Dedifferentiated amniotic fluid mesenchymal stem cell (primary cell): ENCODE measurements at regions not wholly inside any gene's neighbourhood (a gene's known extent, or its start where the extent isn't known, plus 50 kb on each side); places are given as distances from the start of the nearest gene placed in this dataset.

ENCODE experiments used
- DNase-seq: peaks from one replicate; pipeline ENCODE4 v3.0.0-alpha.2; 2016; ENCODE audit errors: extremely low spot score

DNA sequence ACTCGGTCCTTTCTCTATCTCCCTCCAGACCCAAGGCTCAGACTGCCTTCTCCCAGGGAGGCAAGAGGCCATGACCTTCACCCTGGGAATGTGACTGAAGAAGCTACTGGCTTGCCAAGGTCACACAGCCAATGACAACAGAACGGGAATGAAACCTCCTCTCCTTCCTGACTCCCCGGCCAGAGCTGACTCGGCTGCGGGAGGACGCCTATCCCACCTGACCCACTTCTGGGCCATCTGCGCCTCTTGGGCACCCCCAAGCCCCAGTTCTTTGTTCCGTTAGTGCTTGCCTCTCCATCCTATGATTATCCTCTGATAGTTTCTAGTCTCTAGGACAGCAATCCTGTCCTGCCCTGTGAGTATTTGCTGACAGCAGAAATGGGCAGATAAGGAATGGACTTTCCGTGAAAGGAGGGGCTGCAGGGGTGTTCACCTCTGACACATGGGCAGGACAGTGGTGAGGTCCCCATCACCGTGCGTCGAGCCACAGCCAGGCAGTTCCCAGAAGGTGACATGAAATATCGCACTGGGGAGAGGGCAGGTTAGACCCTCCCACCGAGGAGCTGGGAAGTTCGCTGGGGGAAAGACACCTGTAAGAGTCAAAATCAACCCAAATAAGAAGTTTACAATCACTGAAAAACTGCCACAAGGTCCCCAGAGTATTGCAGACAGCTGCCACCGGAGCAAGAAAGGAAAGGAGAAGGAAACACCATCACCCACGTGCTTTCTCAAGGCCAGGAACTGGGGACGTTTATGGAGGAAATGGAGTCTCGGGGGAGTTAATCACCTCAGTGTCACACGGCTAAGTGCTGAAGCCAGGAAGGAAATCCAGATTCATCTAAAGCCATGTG is 63.0 kb downstream of the INSIG1 start:
- no peak for DNase-seq

DNA sequence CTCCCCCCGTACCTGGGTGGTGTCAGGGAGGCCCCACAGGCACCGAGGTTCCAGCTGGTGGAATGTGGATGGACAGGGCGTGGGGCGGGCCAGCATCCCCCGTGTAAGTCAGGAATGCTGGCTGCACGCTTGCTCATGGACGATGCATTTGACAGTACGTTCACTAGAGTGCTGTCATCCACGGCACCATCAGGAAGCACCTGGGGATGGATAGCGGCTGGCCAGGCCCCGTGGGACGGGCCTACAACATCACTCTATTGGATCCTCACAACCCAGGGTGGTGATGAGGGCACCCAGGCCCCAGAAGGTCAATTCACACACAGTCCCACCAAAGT is 63.6 kb downstream of the INSIG1 start:
- no peak for DNase-seq

DNA sequence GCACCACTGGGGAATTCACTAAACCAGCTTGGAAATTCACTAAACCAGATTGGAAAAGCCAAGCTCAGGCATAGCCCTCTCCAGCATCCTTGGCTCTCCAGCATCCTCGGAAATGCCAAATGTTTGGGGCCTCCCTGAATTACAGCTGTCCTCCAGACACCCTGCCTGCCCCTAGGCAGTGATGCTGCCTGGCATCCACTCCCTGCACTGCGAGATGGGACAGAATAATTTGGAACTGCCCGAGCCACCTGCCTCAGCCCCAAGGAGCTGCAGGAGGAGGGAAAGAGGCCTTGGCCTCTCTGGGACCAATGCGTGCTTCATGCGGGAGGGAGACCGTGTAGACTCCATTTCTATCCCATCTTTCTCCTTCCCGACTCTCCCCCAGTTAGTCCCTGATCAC is 64.3 kb downstream of the INSIG1 start:
- DNase-seq, result no peak

DNA sequence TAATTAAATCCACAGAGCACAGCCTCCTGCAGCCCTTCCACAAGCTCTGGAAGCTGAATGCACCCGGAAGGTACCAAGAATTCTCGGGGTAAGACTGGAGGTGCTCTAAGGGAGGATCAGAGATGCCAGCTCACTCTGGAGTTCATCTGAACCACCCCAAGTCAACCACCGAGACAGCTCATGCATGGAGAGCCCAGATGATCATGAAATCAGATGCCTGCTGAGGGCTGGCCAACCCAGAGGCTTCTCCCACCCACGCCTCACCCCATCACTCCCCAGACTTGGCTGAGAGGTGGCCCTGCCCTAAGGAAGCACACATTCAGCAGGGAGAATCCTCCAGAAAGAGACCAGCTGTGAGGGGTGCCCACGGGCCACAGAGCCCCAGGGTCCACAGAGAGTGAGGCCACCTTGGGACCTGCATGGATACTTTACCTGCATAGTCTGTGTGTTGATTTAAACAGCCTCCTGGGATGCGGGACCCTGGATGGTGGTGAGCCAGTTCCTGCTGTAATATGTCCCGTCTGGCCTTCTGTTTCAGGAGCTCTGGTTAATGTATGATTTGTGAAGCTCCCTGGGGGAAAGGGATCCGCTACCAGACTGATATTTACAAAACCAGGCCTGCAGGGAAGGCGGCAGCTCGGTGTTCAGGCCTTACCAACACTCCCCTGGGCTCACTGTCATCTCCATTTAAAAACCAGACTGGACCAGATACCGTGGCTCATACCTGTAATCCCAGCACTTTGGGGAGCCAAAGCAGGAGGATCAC is 64.9 kb downstream of the INSIG1 start:
- DNase-seq, result no peak

DNA sequence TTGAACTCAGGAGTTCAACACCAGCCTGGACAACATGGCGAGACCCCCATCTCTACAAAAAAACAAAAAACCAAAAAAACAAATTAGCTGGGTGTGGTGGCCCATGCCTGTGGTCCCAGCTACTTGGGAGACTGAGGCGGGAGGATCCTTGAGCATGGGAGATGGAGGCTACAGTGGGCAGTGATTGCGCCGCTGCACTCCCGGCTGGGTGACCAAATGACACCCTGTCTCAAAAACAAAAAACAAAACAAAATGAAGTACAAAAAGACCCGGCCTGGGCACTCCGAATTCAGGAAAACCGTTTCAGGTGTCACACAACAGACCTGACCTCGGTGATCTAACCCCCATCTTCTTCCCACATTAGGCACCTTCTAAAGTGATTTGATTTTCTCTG is 65.5 kb downstream of the INSIG1 start:
- DNase-seq, result no peak

DNA sequence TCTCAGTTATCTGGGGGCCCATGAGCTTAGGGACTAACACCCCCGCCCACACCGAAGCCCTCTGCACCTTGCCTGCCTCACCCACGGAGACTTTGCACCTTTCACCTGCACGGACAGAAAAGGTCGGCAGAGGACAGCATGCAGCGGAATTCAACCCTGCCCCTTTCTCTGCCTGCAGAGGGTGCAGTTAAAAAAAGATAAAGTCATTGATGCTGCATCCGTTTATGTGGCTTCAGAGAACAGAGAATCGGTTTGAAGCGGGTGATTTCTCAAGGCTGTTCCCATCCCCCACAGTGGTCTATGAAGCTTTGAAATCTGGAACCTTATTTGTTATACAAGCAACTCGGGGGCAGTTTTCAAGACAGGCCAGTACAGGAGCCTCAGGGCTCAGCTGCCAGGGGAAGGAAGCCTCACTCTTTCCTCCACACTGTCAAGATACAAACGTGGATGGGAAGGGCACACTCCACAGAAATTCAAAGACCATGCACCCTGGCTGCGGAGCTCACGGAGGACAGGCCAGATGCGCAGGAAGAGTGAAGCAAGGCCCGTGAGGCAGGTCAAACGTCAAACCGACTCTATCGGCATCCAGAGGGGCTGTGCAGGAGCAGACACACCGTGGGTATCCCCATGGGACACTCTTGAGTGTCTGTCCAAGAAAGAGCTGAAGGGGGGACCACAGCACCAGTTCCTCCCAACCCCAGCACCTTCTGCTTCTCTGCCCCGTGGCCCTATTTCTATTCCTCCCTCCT is 66.3 kb downstream of the INSIG1 start:
- no peak for DNase-seq

DNA sequence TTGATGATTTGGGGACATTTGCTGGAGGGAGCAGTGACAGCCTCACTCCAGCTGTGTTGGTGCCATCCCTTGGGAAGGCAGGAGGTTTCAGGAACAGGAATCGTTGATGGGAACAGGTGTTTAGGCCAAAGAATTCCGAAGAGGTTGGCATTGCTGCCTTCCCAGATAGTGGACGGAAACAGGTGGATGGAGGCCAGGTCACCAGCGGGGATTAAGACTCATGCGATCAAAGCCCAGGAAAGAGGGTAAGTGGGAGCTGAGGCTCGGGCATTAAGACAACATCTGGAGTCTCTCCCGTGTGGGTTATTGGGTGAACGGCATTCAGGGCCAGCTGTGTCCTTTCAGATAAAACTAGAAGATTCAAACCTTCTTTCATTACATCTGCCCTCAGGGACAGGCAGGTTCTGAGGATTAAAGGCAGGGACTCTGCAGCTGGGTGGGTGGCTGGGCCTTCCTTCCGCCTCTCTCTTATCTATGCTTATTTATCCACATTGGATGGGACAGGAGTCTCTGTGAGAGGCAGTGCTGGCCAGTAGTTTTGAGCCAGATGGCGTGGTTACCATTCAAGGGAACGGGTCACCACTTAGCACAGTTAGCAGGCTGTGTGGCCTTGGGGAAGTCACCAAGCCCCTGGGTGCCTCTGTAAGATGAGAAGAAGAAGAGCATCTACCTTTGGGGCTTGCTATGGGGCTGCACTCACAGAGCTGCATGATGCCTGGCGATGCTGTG is 67.6 kb downstream of the INSIG1 start:
- no peak for DNase-seq

DNA sequence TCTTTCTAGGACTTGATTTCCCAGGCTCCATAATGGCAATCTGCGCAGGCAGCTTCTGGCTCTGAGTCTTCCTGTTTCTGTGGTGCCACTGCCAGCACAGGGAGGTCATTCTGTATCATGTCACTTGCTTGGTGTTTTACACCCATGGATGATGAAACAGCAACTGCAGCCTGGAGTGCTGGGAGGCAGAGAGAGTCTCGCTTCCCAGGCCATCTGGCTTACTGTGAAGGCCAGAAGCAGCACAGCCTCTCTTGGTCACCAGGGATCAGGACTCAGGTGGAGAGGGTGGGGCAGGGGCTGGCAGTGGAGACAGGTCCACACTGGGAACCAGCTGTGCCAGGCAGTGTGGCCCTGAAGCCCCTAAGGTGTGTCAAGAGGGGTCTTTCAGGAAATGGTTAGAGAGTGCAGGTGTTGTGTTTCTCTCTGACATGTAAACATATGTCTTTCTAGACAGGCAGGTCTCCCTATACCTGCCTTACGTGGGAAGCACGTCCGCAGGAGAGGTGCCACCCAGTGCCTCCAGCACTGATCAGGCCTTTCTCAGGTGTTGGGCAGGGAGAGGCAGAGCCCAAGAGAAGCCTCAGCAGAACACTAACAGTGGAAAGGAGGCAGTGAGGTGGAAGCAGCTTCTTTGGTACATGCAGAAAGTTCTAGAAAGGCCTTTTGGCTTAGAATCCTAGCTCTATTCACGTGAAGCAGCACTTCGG is 71.4 kb downstream of the INSIG1 start:
- DNase-seq, result no peak

DNA sequence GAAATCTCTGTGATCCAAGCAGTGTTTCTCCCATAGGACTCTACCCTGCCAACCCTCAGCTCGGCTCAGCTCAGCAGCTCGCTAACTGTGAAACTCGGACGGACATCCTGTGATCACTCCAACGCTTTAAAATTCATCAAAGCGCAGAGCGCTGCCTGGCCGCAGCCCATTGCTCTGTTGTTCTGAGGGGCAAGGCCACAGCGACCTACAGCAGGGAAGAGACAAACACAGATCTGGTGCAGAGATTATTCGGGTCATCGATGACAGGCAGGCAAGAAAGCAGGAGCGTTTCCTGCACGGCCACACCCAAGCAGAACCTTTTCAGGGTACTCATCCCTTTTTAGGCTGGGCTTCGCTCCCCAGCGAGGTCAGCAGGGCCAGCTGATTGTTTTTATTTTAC is 72.1 kb downstream of the INSIG1 start:
- no peak for DNase-seq

DNA sequence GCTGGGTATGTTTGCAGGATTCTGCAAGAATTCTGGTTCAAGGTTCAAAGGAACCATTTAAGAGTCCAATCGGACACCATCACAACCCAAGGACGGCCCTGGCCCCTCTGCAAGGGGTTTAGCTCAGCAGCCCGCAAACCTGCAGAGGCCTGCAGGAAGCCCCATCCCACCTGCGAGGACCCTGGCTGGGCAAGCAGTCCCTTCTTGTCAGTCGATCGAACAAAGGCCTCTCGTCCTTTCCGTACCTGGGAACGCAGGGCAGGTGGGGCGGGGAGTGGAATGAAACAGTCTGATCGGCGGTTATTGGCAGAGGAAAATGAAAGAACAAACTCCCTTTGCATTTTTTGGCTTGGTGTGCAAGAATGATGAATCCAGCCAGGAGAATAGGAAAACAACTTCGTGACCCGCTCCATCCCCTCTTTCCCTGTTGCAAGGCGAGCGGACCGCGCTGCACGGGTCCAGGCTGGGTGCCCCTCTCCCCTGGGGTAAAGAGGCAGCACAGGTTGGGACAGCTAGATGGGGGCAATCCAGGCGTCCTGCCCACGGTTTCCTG is 73.7 kb downstream of the INSIG1 start:
- DNase-seq, result no peak

DNA sequence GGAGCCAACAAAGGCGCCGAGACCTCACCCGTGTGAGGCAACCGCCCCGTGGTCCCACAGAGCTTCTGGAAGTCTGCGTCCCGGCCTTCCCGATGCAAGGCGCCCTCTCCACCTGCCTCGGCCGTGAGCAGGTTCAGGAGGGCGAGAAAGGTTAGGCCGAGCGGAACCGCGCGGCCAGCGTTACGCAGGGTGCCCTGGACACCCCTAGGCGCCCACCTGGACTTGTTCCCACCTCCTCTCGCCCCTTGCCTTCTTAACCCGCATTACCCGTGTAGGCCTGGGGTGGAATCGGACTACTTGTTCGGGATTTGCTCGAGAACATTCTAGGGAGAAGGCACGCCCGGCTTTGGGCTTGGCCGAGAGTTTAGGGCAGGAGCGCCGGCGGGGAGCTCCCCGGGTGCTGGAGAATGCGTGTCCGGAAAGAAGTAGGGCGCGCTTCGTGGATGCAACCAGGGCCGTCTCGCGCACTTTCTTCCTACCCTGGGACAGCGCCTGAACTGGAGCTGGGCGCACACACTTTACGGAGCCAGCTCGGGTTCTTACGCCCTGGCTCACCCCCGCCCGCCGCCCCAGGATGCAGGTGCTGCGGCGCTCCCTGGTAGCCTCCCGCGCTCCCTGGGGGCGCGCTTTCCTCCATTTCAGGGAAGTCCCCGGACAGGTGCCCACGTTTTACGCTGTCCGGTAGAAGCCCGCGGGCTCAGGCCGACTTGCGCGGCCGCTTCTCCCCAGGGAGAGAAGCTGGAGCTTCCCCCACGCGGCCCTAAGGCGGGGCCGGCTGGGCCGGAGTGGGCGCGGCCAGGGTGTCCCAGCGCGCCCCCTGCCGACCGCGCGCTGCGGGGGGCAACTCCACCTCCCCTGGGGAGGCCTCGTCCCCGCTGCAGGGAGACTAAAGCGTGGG is 74.5 kb downstream of the INSIG1 start:
- no peak for DNase-seq

DNA sequence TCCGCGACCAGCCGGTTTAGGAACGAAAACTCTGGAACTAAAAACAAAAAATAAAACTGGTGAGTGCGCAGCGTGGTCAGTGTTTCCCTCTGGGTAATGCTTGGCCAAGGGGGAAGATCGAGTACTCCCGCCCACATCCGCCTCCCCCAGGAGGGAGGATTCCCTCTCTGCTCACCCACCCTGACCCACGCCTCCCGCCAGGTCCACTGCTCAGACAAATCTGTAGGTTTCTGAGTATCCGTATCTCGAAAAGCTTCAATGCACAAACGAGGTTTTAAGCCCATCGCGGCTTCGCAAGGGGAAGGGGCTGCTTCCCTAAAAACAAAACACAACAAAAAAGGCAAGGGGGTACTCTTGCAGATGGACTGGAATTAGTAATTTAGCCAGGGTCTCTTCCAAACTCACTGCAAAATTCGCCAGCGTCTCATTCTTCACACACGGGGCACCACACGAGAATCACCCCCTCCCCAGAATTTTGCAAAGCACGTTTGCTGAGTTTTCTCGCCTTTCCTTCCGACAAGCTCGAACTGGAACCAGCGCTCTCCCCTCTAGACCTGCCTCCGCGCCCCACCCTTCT is 75.2 kb downstream of the INSIG1 start:
- DNase-seq, result no peak

DNA sequence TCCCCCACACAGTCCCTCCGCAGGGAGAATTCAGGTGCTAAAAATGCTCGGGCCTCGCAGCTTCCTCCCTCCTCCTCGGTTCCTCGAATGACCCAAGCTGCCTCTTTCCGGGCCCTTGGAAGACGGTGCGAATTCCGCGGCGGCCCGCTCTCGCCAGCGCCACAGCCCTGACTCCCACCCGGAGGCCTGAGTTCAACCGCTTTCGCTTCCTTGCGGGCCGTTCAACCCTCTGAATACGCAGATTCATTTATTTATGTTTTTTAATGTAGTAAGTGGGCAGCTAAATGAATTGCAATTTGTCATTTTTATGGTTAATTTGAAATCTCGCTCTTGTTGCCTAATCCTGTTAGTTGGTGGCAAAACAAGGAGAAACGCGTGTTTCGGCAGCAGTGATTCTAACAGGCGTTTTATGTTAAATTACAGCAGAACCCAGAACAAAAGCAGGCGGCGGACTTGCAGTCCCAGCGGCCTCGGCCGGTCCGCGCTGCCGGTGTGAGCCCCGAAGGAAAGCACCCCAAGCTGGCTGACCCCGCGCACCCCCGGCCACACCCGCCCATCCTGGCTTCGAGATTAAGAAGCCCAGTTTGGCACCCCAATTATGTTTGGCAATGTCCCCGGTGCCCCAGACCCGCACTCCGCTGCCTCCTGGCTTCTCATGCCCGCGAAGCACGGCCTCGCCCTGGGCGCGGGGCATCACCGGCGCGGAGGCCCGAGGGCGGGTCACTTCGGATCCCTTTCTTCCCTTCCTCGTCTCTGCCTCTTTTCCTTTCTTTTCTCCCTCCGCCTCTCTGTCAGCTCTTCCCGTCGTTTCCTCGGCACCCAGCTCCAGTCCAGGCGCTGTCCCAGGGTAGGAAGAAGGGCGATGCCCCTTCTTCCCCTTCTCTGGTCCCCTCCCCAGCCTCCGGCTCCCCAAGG is 75.9 kb downstream of the INSIG1 start:
- no peak for DNase-seq

DNA sequence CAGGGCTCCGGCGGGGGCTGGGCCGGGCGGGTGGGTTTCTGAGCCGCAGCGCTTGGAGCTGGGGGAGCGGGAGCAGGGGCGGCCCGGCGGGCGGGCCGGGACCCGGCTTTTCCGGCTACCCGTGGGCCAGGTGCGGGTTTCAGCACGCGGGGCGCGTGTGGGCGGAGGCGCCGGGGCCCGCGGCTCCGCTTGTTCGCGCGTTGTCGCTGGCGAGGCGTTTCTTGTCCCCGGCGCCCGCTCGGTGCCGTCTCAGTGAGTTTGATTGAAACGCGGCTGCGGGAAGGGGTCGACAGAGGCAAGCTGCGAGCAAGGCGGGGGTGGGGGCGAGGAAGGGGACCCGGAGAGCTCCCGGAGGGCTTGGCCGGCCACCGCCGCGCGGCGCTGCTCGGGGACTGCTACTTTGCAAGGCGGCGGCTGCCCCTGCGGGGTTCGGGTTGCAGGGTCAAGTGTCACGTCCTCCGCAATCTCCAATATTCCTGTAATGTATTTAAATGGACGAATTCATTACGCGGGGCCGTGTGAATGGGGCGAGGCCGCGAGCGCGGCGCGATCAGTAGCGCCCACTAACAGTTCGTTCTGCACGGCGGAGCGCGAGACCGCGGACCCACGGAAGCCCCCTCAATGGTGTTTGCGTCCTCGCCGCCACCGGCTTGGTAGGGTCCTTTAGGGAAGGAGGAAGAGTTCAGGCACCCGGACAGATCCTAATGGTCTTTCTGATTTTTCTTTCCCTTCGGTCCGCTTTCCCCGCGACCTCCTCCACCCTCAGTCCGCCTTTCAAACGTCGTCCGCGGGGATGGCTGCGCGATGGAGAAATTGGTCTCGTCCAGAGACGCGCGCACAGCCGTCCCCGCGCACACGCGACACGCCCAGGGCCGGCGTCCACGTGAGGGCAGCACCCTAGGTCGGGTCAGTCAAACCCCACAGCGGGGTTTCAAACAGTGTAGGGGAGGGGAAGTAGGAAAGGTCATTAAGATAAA is 76.9 kb downstream of the INSIG1 start:
- DNase-seq, result no peak

DNA sequence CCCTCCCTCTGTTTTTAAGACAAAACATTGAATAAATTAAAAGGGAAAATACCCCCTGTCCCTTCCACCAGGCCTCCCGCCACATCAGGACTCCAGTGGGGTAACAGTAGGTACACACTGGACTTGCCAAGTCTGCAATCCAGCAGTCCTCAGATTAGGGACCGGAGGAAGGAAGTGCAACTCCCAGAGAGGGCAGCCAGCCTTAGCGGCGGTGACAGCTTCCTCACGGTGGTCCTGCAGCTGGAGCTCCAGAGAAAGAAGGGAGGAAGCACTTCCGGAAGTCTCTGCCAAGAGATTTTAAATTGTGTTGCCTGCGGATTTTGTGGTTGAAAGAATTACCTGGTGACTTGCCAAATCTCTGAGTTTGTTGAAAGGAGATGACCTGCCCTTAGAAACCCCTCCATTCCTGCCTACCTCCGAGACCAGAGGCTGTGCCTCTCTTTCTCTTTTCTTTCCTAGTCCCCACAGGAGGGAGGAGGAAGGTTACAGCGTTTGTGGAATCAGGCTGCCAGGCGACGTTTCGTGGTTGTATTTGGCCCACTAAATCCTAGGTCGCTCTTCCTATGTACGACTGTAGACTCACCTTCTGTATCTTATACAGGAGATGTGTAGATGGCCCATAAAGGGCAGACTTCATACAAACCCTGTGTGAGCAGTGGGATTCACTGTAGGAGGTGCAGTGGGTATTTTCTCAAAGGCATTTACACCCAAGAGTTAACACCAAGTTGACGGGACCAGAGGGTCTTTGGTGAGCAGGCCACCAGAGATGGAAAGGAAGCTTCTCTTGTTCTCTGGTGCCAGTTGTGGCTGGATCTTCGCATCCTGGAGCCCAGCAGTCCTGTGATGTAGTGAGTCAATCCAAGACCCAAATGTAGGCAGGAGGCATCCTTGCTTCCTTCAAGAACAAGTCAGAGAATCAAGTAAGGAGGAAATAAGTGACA is 77.9 kb downstream of the INSIG1 start:
- DNase-seq, result no peak
